ENCODE measurements at regions not wholly inside any gene's neighbourhood (a gene's known extent, or its start where the extent isn't known, plus 50 kb on each side); places are given as distances from the start of the nearest gene placed in this dataset.

GRCh38 chr3:74139648-74140047, 474.8 kb downstream of the CNTN3 start:
- peak; percentile 48 for TF ChIP-seq CTCF (IDR thresholded peaks at IDR 0.05)
- TF ChIP-seq EZH2 (IDR thresholded peaks at IDR 0.05), result no peak

Measured in neural progenitor cell (in vitro differentiated cells).